Osteocyte (in vitro differentiated cells): ENCODE measurements at regions not wholly inside any gene's neighbourhood (a gene's known extent, or its start where the extent isn't known, plus 50 kb on each side); places are given as distances from the start of the nearest gene placed in this dataset.

ENCODE experiments used
- DNase-seq: peaks from one replicate; pipeline ENCODE4 v3.0.0; 2021; ENCODE audit warnings: mixed read lengths; ENCODE audit not compliant: unreplicated experiment; ENCODE audit errors: extremely low spot score
- H3K27ac Mint-ChIP-seq: one replicate; pipeline ENCODE4 v1.8.0; 2021; ENCODE audit warnings: mild to moderate bottlenecking, mixed read lengths; ENCODE audit not compliant: unreplicated experiment
- H3K27me3 Mint-ChIP-seq: one replicate; pipeline ENCODE4 v1.8.0; 2021; ENCODE audit warnings: mixed read lengths; ENCODE audit not compliant: unreplicated experiment
- H3K36me3 Mint-ChIP-seq: one replicate; pipeline ENCODE4 v1.8.0; 2021; ENCODE audit warnings: mixed read lengths; ENCODE audit not compliant: unreplicated experiment
- H3K4me1 Mint-ChIP-seq: one replicate; pipeline ENCODE4 v1.8.0; 2021; ENCODE audit warnings: mixed read lengths; ENCODE audit not compliant: unreplicated experiment
- H3K4me3 Mint-ChIP-seq: one replicate; pipeline ENCODE4 v1.8.0; 2021; ENCODE audit warnings: mild to moderate bottlenecking, moderate library complexity, mixed read lengths; ENCODE audit not compliant: unreplicated experiment
- H3K9me3 Mint-ChIP-seq: one replicate; pipeline ENCODE4 v1.8.0; 2021; ENCODE audit warnings: mixed read lengths; ENCODE audit not compliant: unreplicated experiment
- TF ChIP-seq, protein P1 (sequence below): fragments of 200-600 bp; sonication (generic); IDR thresholded peaks from 2 replicates; pipeline ENCODE4 v1.5.0; 2021; ENCODE audit warnings: antibody characterized with exemption, mild to moderate bottlenecking, moderate library complexity

DNA sequence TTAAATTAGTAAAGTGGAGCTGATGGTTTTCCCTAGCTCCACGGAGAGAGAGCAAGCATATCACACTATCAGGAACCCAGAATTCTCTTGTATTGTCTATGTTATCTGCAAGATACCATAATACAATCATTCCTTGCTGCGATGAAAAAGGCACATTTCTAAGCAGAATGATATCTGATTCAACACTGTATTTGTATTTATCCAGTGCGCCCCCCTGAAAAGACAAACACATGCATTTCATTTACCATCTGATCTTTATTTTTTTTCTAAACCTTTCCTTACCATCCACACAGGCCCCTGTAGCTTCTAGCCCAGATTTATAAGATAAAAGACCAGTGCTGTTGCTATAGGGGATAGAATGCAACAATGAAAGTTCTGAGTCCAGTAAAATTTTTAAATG lies 420.6 kb downstream of the TDRD15 start:
- no peaks in the 10 kb centered on the region for H3K36me3 Mint-ChIP-seq
- H3K4me1 Mint-ChIP-seq: no peaks in the 10 kb centered on the region
- no peaks in the 10 kb centered on the region for H3K9me3 Mint-ChIP-seq
- DNase-seq: no peak
- TF ChIP-seq, protein P1, sequence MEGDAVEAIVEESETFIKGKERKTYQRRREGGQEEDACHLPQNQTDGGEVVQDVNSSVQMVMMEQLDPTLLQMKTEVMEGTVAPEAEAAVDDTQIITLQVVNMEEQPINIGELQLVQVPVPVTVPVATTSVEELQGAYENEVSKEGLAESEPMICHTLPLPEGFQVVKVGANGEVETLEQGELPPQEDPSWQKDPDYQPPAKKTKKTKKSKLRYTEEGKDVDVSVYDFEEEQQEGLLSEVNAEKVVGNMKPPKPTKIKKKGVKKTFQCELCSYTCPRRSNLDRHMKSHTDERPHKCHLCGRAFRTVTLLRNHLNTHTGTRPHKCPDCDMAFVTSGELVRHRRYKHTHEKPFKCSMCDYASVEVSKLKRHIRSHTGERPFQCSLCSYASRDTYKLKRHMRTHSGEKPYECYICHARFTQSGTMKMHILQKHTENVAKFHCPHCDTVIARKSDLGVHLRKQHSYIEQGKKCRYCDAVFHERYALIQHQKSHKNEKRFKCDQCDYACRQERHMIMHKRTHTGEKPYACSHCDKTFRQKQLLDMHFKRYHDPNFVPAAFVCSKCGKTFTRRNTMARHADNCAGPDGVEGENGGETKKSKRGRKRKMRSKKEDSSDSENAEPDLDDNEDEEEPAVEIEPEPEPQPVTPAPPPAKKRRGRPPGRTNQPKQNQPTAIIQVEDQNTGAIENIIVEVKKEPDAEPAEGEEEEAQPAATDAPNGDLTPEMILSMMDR: no peak
- H3K27me3 Mint-ChIP-seq: no peaks in the 10 kb centered on the region
- H3K27ac Mint-ChIP-seq: no peak overlapping the region
- H3K4me3 Mint-ChIP-seq: no peak overlapping the region

DNA sequence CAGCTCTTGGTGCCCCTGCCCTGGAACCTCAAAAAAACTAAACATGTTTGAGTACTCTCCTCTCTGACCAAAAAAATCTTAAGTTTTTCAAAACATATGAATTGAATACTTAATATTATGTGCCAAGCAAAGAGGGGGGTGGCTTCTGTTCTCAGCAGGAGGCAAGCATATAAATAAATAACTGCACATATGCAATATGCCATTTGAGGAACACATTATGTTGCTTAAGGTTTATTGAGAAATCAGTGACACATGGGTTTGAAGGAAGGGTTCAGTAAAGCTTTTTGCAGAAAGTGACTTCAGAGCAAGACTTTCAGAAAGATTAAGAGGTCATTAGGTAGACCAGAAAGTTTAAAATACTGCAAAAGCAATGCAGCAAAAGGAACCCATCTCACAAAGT lies 429.2 kb downstream of the TDRD15 start:
- Mint-ChIP-seq H3K4me3 (no peak overlapping the region), H3K27me3 (no peaks in the 10 kb centered on the region), H3K9me3 (peaks cover 22% of the 10 kb centered on the region), H3K4me1 (no peaks in the 10 kb centered on the region), H3K36me3 (no peaks in the 10 kb centered on the region), H3K27ac (no peak overlapping the region)
- TF ChIP-seq, protein P1: no peak
- DNase-seq: no peak

DNA sequence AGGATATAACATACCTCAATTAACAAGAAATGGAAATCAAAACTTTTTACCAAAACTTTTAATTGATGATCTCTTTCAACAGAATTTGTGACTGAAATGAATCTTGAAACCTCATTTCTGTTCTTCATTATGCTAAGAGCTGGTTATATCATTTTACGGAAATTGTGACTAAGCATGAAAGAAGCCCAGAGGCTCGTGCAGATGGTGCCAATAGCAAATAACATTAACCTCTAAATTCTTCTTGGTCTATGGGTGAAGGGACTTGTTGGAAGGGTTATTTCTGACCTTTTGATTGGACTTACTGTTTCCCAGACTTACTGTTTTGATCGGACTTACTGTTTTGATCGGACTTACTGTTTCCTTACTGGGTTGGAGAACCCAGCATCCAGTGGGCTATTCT lies 435.6 kb downstream of the TDRD15 start:
- H3K9me3 Mint-ChIP-seq: peaks cover 7% of the 10 kb centered on the region
- H3K4me3 Mint-ChIP-seq: no peak overlapping the region
- DNase-seq: no peak
- no peaks in the 10 kb centered on the region for H3K4me1 Mint-ChIP-seq
- TF ChIP-seq, protein P1: no peak
- no peaks in the 10 kb centered on the region for H3K36me3 Mint-ChIP-seq
- no peak overlapping the region for H3K27ac Mint-ChIP-seq
- H3K27me3 Mint-ChIP-seq: no peaks in the 10 kb centered on the region

DNA sequence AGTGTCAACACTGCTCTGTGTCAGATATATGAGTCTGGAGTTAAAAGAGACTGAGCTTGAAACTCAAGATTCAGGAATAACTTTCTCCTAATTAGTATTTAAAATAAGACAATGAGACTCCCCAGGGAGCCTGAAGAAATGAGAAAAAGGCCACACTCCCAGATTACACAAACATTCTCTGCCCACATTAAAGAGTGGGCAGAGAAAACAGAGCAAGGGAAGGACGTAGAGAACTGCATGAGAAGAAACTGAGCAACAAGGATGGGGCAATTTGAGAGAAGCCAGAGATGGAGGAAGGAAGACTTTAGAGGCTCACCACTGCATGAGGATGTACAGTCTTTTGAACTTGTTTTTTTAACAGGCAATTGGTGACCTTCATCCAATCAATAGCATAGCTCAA lies 438.2 kb downstream of the TDRD15 start:
- H3K27ac Mint-ChIP-seq: no peak overlapping the region
- no peaks in the 10 kb centered on the region for H3K4me1 Mint-ChIP-seq
- H3K36me3 Mint-ChIP-seq: no peaks in the 10 kb centered on the region
- TF ChIP-seq, protein P1: no peak
- no peaks in the 10 kb centered on the region for H3K27me3 Mint-ChIP-seq
- no peaks in the 10 kb centered on the region for H3K9me3 Mint-ChIP-seq
- no peak overlapping the region for H3K4me3 Mint-ChIP-seq
- DNase-seq: no peak

DNA sequence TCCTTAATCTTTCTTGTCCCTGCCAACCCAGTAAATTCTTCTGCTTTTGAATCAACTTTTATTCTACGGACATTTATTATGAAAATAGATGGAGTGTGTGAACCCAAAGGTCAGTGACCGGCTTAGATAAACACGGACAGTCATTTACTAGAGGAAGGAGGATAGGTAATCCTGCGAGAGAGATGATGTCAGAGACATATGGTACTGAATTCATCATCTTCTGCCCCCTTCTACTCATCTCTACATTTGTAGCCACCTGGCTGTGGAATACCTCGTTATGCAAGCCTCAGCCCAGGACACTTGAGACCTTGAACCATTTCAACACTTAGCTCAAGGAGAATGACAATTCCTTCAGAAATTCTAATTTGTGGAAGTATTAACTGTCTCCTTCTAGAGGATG lies 443.6 kb downstream of the TDRD15 start:
- H3K4me3 Mint-ChIP-seq: no peak overlapping the region
- no peaks in the 10 kb centered on the region for H3K36me3 Mint-ChIP-seq
- H3K27ac Mint-ChIP-seq: no peak overlapping the region
- no peaks in the 10 kb centered on the region for H3K27me3 Mint-ChIP-seq
- no peaks in the 10 kb centered on the region for H3K4me1 Mint-ChIP-seq
- TF ChIP-seq, protein P1: no peak
- no peak for DNase-seq
- no peaks in the 10 kb centered on the region for H3K9me3 Mint-ChIP-seq
